ENCODE measurements at regions not wholly inside any gene's neighbourhood (a gene's known extent, or its start where the extent isn't known, plus 50 kb on each side); places are given as distances from the start of the nearest gene placed in this dataset.
"Not testable (repeated sequence)": the region's sequence is repeated elsewhere in the genome, so short reads cannot be mapped to it uniquely, and the experiment has no call there.

GRCh38 chr12:59077575-59078426, 157.5 kb upstream of the LRIG3 start:
- DNase-seq = no peak

DNA sequence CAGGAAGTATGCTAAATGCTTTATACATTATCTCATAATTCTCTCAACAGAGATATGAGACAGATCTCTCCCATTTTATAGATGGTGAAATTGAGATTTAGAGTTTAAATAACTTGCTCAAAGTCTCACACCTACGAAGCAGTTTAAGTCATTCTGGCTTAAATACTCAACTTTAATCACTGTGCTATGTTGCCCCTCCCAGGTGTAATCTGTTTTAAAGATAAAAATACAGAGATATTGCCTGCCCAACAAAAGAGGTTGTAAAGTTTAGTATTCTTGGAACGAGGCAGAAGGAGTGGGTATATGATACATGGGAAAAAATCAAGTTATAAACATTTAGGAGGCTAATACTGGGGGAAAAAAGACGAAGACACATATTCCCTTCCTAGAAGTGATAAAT, 156.8 kb upstream of the LRIG3 start:
- DNase-seq = no peak

- DNase-seq = no peak
Measured at GRCh38 chr12:59076622-59077021, 156.3 kb upstream of the LRIG3 start.

GRCh38 chr12:59075968-59076490, 155.7 kb upstream of the LRIG3 start:
- DNase-seq = no peak

- no peak for DNase-seq
Measured at GRCh38 chr12:59075141-59075540, 154.8 kb upstream of the LRIG3 start.

DNA sequence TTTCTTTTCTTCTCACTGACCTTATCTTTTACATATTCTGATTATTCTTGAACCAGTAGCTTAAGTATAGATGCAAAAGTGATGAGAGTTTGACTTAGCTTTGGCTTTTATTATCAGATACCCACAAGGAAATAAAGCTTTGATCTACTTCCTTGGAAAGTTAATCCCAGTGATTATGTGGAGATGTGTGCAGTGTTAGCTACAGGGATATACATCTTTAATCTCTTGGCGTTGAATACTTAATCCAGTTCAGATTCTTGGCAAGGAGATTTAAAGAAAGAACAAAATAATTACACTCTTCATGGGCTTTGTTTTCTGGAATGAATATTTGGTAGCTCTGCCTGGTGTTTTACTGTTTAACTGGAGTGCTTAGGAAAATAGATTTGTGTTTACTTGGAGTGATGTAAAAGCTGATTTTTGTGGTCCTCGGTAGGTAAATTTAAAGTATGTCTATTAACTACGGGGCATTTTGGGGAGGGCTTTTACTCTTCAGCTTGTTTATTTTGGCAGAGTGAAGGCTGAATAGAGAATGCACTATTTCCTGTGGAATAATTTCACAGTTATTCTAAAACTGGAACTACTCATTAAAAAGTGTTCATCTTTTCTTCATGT, 150.1 kb upstream of the LRIG3 start:
- no peak for DNase-seq

GRCh38 chr12:59069516-59069915, 149.2 kb upstream of the LRIG3 start:
- no peak for DNase-seq

DNA sequence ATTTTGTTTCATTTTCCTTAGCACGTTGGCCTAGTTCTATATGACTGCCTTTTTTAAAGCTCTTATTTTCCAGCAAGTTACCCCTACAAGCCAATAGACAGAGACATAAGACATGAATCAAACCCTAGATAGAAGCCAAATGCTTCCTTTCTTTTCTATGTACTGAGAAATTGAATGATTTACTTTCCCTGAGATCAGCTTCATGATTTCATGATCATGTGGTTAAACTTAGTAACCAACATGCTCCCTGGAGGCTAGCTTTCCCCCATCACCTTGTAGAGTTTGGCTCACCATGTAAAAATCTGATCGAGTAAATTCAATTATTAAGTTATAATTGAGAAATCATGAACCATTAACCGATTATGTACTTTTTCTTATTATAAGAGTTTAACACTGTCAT, 148.1 kb upstream of the LRIG3 start:
- no peak for DNase-seq

- DNase-seq = no peak
Measured at GRCh38 chr12:59067083-59067482, 146.8 kb upstream of the LRIG3 start.

DNA sequence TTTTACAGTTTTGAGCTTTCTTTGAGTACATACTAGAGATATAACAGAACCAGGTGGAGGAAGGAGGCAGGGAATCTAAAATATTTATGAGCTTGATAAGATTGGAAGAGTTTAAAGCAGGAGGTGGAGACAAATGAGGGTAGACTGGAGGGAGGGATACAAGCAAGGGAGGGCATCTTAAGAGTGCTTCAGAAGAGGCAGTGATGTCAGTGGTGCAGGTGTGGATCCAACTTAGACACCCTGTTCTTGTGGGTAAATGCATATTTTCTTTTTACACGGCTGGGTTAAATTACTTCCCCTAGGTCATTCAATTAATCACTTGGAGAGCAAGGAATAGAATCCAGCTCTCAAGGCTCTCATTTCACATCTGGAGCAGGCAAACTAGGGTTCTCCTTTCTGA, 146.1 kb upstream of the LRIG3 start:
- no peak for DNase-seq

DNA sequence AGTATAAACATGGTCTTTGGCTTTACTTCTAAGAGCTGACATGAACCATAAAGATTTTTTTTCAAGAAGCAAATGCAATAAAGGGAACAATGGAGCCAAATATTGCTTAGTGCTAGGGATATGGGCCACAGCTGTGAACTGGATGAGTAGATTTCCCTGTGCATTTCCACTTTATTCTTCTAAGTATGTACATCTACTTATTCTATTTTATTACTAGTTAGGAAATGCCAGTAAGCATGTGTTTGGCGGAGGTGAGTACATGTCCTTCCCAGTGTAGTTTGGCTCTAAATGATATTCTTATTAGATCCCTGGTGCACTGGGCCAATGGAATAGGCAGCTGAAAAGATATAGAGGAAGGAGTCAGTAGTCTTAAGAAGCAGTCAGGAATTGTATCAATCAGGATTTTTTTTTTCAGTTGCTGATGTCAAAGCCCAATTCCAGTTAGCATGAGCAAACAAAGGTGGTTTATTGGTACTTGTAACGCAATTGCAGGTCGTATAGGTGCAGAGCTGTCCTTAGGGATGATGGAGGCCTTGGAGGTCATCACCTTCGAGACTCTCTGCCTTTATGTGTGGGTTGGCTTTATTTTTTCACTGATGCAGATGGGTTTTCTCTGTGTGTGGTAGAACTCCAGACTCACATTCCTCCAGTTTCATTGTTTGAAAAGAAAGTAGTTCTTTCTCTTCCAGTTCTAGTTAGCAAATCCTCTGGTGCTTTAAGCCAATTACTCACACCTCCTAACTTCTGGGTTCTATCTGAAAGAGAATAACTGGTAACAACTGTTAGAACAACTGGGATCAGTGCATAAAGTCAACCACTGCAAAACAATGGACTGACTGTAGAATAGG, 139.0 kb upstream of the LRIG3 start:
- no peak for DNase-seq

- DNase-seq = no peak
Measured at GRCh38 chr12:59056966-59057365, 136.7 kb upstream of the LRIG3 start.

GRCh38 chr12:59055204-59055860, 135.0 kb upstream of the LRIG3 start:
- no peak for DNase-seq

DNA sequence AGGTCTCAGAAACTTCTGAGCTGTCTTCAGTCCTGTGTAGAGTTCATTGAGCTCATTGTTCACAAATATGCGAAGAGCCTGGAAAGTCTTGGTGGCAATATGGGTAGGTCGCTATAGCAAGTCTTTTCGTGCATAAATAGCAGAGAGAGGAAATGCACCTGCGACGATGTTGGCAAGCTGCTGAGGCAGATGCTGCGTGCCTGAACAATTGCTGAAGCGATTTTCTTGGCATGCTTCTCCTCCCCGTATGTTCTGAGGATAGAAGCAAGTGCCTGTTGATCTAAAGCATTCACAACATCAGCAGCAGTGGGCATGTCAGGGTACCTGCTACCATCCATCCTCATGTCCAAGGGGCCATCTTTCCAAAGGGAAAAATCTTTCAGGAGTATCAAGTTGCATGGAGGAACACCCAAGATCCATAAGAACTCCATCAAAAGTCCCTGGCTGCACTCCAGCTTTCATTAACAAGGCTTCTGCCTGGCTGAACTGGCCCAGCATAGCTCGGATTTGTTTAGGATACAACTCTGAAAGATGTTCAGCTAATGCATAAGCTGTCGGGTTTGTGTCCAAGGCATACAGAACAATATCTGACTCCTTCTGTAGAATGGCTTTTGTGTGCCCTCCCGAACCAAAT, 133.1 kb upstream of the LRIG3 start:
- not testable (repeated sequence) for DNase-seq

DNA sequence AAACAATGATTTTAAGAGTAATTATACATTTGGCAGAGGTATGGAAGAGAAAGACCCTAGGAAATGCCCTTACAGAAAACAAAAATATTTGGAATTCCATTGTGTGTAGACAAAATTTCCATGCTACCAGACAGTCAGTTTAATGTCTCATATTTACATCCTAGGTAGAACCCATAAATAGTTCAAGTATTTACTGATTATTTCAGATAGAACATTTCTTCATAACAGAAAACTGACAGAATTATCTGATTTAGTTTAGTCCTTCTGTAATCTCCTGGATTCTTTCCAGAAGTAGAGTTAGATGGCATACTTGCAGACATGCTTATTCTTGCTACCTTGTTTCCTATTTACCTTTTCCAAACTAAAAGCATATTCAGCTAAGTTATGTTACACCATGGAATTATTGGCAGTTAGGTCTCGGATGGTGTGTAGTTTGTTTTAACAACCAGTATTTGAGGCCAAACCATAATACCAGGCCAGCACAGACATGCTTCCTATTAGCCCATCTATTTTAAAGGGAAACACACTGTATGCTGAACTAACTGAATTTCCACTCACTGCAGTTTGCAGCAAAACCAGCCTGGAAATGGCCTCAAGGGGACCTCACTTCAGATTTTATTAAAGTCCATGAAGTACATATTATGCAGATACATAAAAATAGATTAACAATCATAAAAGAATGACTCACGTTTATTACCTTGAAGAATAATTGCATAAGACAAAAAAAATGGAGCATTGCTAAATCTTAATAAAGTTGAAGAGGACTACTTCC, 126.6 kb upstream of the LRIG3 start:
- DNase-seq = no peak

DNA sequence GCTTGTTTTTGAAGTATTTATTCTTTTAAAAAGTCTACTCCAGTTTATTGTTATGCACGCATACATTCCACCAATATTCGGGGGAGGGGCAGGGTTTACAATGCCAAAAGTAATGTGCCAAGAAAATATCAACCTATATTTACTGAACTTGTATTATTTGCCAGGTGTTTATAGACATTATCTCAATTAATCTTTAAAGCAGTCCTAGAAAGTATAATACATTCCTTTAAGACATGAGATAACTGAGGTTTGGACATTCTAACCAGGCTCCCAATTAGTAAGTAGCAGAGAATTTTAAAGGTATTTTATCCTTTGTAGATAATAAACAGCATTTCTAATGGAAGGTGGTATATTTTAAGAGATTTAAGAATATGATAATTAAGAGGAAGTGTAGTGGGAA, 124.5 kb upstream of the LRIG3 start:
- DNase-seq = no peak

DNA sequence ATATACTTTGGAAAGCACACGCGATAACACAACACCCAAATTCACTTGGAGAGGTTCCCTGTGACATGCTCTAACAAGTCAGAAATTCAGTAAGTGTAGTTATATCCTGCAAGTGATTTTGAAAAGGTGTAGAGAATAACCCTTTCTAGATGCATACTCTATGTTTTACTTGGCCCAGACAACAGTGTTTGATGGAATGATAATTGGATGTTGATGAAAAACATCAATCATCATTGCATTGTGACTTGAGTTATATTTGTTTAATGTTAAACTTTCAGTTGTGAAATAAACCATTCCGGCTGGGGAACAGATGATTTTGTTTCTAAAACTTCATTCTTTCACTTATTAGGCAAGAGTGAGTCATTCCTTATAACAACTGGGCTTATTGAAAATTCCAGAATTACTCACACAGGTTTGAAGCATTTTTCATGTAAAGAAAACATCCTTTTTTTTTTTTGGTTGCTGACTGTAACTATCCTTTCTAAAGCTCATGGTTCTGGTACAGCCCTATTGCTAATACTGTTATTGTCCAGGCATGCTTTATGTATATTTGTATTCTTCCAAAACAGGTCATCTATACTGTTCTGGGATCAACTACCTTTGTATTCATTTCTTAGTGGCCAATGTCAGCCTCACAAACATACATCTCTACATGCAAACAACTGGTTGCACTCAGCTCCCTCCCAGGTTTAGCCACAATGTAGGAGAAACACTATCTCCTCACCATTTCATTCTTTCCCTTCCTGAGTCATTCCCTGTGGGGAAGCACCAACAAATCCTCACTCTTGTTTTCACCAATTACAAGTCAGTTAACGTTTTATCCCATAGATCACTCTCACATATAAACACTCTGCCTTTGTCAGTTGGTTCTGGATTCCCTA, 121.2 kb upstream of the LRIG3 start:
- no peak for DNase-seq

- DNase-seq = no peak
Measured at GRCh38 chr12:59040656-59041055, 120.4 kb upstream of the LRIG3 start.

DNA sequence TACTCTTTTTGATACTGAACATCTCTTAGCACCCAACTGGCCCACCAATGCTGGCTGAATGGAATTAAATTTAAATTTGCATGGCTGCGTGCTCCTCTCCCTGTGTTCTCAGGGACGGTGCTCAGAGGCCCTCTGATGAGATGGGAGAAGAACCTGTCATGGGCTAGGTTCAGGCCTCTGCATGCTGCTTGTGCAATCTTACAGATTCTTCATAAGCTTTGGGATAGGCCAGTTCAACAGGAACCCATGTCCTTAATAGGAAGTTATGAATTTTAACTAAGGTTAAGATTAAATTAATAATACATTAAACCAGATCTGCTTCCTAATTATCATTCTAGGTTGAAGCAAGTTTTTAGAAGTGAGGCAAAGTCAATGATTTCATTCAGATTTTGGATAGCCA, 119.7 kb upstream of the LRIG3 start:
- DNase-seq = no peak

- no peak for DNase-seq
Measured at GRCh38 chr12:59039005-59039404, 118.7 kb upstream of the LRIG3 start.
